Neural cell (in vitro differentiated cells): ENCODE measurements at regions not wholly inside any gene's neighbourhood (a gene's known extent, or its start where the extent isn't known, plus 50 kb on each side); places are given as distances from the start of the nearest gene placed in this dataset.

Experiments
- H2AFZ ChIP-seq: fragments of 200-600, 300-800 bp; sonication (generic), shearing (Covaris generic); 2 replicates; pipeline ENCODE4 v1.6.0; 2014; ENCODE audit warnings: low read depth, mild to moderate bottlenecking, antibody characterized with exemption, low read length, moderate library complexity
- H3F3A ChIP-seq: fragments of 200-600 bp; shearing (Covaris generic); 2 replicates; pipeline ENCODE4 v1.6.1; 2016; ENCODE audit warnings: mild to moderate bottlenecking, moderate library complexity, mixed read lengths, antibody characterized with exemption, low read length; ENCODE audit not compliant: insufficient read depth, poor library complexity, severe bottlenecking
- H3K27ac ChIP-seq: fragments of 200-600, 300-800 bp; sonication (generic), shearing (Covaris generic); 2 replicates; pipeline ENCODE4 v1.5.1; 2014; ENCODE audit warnings: mild to moderate bottlenecking, low read length, moderate library complexity
- H3K27me3 ChIP-seq: fragments of 300-800, 200-600 bp; sonication (generic), shearing (Covaris generic); 2 replicates; pipeline ENCODE4 v1.6.0; 2014; ENCODE audit warnings: mild to moderate bottlenecking, low read depth, low read length, moderate library complexity; ENCODE audit not compliant: insufficient read depth
- H3K36me3 ChIP-seq: fragments of 300-800, 200-600 bp; sonication (generic), shearing (Covaris generic); 2 replicates; pipeline ENCODE4 v1.5.1; 2014; ENCODE audit warnings: mild to moderate bottlenecking, antibody characterized with exemption, low read length, moderate library complexity; ENCODE audit not compliant: insufficient read depth
- H3K4me2 ChIP-seq: fragments of 300-800, 200-600 bp; sonication (generic), shearing (Covaris generic); 2 replicates; pipeline ENCODE4 v1.6.0; 2014; ENCODE audit warnings: mild to moderate bottlenecking, low read length
- H3K4me3 ChIP-seq: fragments of 300-800, 200-600 bp; sonication (generic), shearing (Covaris generic); 2 replicates; pipeline ENCODE4 v1.5.1; 2014; ENCODE audit warnings: mild to moderate bottlenecking, low read length, moderate library complexity
- H3K79me2 ChIP-seq: fragments of 200-600 bp; shearing (Covaris generic); replicated peaks from 2 replicates; pipeline ENCODE4 v1.6.0; 2014; ENCODE audit warnings: mild to moderate bottlenecking, low read length, moderate library complexity; ENCODE audit not compliant: insufficient read depth
- H3K9ac ChIP-seq: fragments of 300-800, 200-600 bp; sonication (generic), shearing (Covaris generic); 2 replicates; pipeline ENCODE4 v1.6.1; 2016; ENCODE audit warnings: mild to moderate bottlenecking, low read length, mixed read lengths
- H3K9me2 ChIP-seq: fragments of 200-600 bp; shearing (Covaris generic); 2 replicates; pipeline ENCODE4 v1.6.1; 2016; ENCODE audit warnings: mild to moderate bottlenecking, low read length, mixed read lengths; ENCODE audit not compliant: insufficient read depth
- H3K9me3 ChIP-seq: fragments of 200-600, 300-800 bp; sonication (generic), shearing (Covaris generic); 2 replicates; pipeline ENCODE4 v1.6.1; 2016; ENCODE audit warnings: mild to moderate bottlenecking, mixed run types, low read length, moderate library complexity, mixed read lengths
- H4K20me1 ChIP-seq: fragments of 200-600 bp; shearing (Covaris generic); 2 replicates; pipeline ENCODE4 v1.6.1; 2016; ENCODE audit warnings: mild to moderate bottlenecking, mixed run types; ENCODE audit not compliant: insufficient read depth
- EP300 ChIP-seq: fragments of 450-650 bp; conservative IDR thresholded peaks from 2 replicates; pipeline ENCODE4 v1.6.1; 2014; ENCODE audit warnings: antibody characterized with exemption, mild to moderate bottlenecking, moderate library complexity; ENCODE audit not compliant: poor library complexity, severe bottlenecking
- EZH2 ChIP-seq: fragments of 200-600, 300-800 bp; shearing (Covaris generic), sonication (generic); IDR thresholded peaks from 2 replicates; pipeline ENCODE4 v1.6.1; 2014; ENCODE audit warnings: antibody characterized with exemption, low read length, borderline replicate concordance, mild to moderate bottlenecking; ENCODE audit not compliant: insufficient read depth, poor library complexity, severe bottlenecking
- MXI1 ChIP-seq: fragments of 450-650 bp; conservative IDR thresholded peaks from 2 replicates; pipeline ENCODE4 v1.6.1; 2014; ENCODE audit warnings: antibody characterized with exemption, mild to moderate bottlenecking; ENCODE audit not compliant: poor library complexity, severe bottlenecking
- POLR2AphosphoS5 ChIP-seq: IDR thresholded peaks from 2 replicates; pipeline ENCODE4 v1.6.1; 2012
- RAD21 ChIP-seq: fragments of 450-650 bp; conservative IDR thresholded peaks from 2 replicates; pipeline ENCODE4 v1.6.1; 2014; ENCODE audit warnings: antibody characterized with exemption, mild to moderate bottlenecking, moderate library complexity
- SMC3 ChIP-seq: fragments of 450-650 bp; conservative IDR thresholded peaks from 2 replicates; pipeline ENCODE4 v1.6.1; 2014; ENCODE audit warnings: antibody characterized with exemption, mild to moderate bottlenecking, moderate library complexity; ENCODE audit not compliant: poor library complexity
- TAF1 ChIP-seq: IDR thresholded peaks from 2 replicates; pipeline ENCODE4 v1.6.1; 2012; ENCODE audit warnings: low read depth
- TF ChIP-seq, protein P1 (sequence below): fragments of 450-650 bp; IDR thresholded peaks from 2 replicates; pipeline ENCODE4 v1.5.1; 2014; ENCODE audit warnings: antibody characterized with exemption, mild to moderate bottlenecking, moderate library complexity; ENCODE audit not compliant: poor library complexity, severe bottlenecking
- TF ChIP-seq, protein P2 (sequence below): IDR thresholded peaks from 2 replicates; pipeline ENCODE4 v1.6.1; 2012; ENCODE audit warnings: borderline replicate concordance

DNA sequence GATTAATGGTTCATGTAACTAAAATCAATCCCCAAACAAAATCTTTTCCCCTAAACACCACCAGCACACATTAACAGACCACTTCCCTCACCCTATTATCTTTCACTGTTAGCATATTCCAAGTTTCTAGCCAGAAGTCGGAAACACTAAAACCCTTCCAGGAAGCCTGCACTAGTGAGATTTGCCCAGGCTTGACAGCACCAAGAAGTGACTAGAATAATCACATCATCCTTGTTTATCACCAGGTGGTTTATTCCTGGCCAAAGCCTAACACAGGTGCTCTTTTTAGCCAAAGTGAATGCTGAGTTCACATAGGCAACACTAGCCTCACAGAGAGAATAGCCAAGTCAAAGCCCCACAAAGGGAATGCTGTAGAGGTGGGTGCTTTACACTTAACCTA, 221.2 kb upstream of the HNRNPA3 start:
- no peaks in the 10 kb centered on the region for H3K27me3 ChIP-seq
- no peaks in the 10 kb centered on the region for H3F3A ChIP-seq
- TF ChIP-seq MXI1 (no peak), TAF1 (no peak), EZH2 (no peak), EP300 (no peak), POLR2AphosphoS5 (no peak), RAD21 (no peak), SMC3 (no peak)
- TF ChIP-seq, protein P1, sequence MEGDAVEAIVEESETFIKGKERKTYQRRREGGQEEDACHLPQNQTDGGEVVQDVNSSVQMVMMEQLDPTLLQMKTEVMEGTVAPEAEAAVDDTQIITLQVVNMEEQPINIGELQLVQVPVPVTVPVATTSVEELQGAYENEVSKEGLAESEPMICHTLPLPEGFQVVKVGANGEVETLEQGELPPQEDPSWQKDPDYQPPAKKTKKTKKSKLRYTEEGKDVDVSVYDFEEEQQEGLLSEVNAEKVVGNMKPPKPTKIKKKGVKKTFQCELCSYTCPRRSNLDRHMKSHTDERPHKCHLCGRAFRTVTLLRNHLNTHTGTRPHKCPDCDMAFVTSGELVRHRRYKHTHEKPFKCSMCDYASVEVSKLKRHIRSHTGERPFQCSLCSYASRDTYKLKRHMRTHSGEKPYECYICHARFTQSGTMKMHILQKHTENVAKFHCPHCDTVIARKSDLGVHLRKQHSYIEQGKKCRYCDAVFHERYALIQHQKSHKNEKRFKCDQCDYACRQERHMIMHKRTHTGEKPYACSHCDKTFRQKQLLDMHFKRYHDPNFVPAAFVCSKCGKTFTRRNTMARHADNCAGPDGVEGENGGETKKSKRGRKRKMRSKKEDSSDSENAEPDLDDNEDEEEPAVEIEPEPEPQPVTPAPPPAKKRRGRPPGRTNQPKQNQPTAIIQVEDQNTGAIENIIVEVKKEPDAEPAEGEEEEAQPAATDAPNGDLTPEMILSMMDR: no peak
- TF ChIP-seq, protein P2, sequence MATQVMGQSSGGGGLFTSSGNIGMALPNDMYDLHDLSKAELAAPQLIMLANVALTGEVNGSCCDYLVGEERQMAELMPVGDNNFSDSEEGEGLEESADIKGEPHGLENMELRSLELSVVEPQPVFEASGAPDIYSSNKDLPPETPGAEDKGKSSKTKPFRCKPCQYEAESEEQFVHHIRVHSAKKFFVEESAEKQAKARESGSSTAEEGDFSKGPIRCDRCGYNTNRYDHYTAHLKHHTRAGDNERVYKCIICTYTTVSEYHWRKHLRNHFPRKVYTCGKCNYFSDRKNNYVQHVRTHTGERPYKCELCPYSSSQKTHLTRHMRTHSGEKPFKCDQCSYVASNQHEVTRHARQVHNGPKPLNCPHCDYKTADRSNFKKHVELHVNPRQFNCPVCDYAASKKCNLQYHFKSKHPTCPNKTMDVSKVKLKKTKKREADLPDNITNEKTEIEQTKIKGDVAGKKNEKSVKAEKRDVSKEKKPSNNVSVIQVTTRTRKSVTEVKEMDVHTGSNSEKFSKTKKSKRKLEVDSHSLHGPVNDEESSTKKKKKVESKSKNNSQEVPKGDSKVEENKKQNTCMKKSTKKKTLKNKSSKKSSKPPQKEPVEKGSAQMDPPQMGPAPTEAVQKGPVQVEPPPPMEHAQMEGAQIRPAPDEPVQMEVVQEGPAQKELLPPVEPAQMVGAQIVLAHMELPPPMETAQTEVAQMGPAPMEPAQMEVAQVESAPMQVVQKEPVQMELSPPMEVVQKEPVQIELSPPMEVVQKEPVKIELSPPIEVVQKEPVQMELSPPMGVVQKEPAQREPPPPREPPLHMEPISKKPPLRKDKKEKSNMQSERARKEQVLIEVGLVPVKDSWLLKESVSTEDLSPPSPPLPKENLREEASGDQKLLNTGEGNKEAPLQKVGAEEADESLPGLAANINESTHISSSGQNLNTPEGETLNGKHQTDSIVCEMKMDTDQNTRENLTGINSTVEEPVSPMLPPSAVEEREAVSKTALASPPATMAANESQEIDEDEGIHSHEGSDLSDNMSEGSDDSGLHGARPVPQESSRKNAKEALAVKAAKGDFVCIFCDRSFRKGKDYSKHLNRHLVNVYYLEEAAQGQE: no peak
- no peaks in the 10 kb centered on the region for H3K9me3 ChIP-seq
- no peaks in the 10 kb centered on the region for H4K20me1 ChIP-seq
- no peak overlapping the region for H2AFZ ChIP-seq
- no peaks in the 10 kb centered on the region for H3K79me2 ChIP-seq
- no peaks in the 10 kb centered on the region for H3K9me2 ChIP-seq
- no peaks in the 10 kb centered on the region for H3K36me3 ChIP-seq
- H3K9ac ChIP-seq: no peak overlapping the region
- no peak overlapping the region for H3K27ac ChIP-seq
- no peak overlapping the region for H3K4me3 ChIP-seq
- no peak overlapping the region for H3K4me2 ChIP-seq

DNA sequence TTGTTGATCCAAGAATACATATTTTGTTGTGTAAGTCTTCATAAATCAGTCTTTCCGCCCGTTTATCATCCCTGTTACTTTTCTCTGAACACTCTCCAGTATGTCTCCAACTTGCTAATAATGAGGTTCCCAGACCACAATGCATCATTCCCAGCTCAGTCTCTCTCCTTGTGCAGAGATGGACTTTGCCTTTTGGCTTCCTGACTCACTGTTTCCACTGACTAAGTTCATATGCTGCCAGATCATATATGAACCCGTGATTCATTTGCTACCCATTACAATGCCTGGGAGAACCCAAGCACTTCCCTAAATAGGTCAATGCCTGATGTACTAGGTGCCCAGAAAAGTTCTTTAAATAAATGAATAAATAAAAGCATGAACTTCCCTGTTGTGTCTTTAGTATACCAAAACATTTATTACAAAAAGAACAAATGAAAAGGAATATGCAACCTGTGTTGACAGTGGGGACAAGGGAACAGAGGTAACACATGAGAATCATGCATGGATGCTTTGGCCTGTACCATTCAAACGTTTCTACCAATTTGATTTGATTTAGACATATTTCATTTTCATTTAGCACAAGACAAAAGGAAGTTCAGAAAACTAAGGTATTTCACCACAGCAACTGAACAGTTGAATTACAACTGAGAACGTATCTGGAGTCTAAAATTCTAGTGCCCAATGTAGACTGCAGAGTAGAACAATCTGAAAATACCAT, 215.4 kb upstream of the HNRNPA3 start:
- Histone ChIP-seq H3K4me2 (no peak overlapping the region), H3K9ac (no peak overlapping the region), H3K27ac (no peak overlapping the region), H3K79me2 (no peaks in the 10 kb centered on the region), H3K9me2 (no peaks in the 10 kb centered on the region), H3K36me3 (no peaks in the 10 kb centered on the region), H3F3A (no peaks in the 10 kb centered on the region), H3K9me3 (no peaks in the 10 kb centered on the region), H3K4me3 (no peak overlapping the region), H2AFZ (no peak overlapping the region), H3K27me3 (no peaks in the 10 kb centered on the region), H4K20me1 (no peaks in the 10 kb centered on the region)
- TF ChIP-seq EZH2 (no peak), RAD21 (no peak)

- Histone ChIP-seq H3F3A (no peaks in the 10 kb centered on the region), H3K4me3 (no peak overlapping the region), H3K9ac (no peak overlapping the region), H3K9me3 (no peaks in the 10 kb centered on the region), H3K9me2 (no peaks in the 10 kb centered on the region), H3K79me2 (no peaks in the 10 kb centered on the region), H3K27ac (no peak overlapping the region), H2AFZ (no peak overlapping the region), H3K36me3 (no peaks in the 10 kb centered on the region), H3K27me3 (no peaks in the 10 kb centered on the region), H4K20me1 (no peaks in the 10 kb centered on the region), H3K4me2 (no peak overlapping the region)
- no peak for TF ChIP-seq SMC3
- no peak for TF ChIP-seq EZH2
- TF ChIP-seq, protein P1: no peak
- TF ChIP-seq, protein P2: no peak
- TF ChIP-seq EP300: no peak
- no peak for TF ChIP-seq MXI1
- no peak for TF ChIP-seq RAD21
- TF ChIP-seq POLR2AphosphoS5: no peak
- no peak for TF ChIP-seq TAF1
Measured at GRCh38 chr2:176997792-176998169, 214.8 kb upstream of the HNRNPA3 start.
